ENCODE measurements at regions not wholly inside any gene's neighbourhood (a gene's known extent, or its start where the extent isn't known, plus 50 kb on each side); places are given as distances from the start of the nearest gene placed in this dataset.
A peak's percentile ranks its signal among the peaks of the same experiment; 100 is the strongest.
"Not testable (repeated sequence)": the region's sequence is repeated elsewhere in the genome, so short reads cannot be mapped to it uniquely, and the experiment has no call there.

GRCh38 chr6:112831022-112831421, 483.9 kb downstream of the RFPL4B start:
- Histone ChIP-seq H3K4me3 (no peak overlapping the region), H3K27ac (no peak overlapping the region)

DNA sequence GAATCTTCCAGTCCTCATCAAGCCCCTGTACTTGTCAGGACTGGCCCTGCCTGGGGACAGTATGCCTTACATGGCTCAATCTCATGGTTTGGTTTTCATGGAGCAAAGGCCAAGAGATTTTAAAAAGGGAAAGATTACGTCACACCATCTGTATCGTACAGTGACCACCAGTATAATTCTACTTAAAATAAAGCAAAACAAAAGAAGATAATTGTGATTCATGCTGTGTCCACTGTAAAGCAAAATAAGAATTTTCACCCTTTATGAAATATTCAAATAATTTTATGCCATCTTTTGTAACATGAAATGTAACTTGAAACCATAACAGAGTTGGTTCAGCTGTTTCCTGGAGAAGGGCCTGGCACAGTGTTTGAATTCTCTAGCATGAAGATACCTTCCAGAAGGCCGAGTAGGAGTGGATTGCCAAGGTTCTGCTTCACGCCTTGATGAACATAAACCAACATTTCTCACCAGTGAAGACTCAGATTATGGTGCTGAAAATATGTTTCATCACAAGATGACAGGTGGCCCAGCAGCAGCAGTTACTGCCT, 486.5 kb downstream of the RFPL4B start:
- no peak overlapping the region for H3K4me3 ChIP-seq
- H3K27ac ChIP-seq = no peak overlapping the region

DNA sequence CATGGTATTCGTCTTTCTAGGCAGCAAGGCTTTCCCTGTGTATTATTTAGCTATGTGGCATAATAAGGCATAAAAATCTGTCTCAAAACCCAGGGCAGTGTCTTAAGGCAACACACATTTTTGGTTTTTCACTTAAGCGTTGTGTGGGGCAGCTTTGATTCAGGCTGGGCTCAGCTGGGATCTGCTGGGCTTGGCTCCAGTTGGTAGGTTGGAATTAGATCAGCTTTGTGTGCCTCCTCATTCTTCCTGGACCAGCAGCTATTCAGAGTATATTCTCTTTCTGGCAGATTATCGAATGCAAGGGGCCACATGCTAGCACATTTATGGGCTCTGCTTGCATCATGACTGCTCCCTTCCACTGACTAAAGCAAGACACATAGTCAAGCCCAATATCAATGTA, 487.9 kb downstream of the RFPL4B start:
- no peak overlapping the region for H3K27ac ChIP-seq
- no peak overlapping the region for H3K4me3 ChIP-seq

- no peak overlapping the region for H3K4me3 ChIP-seq
- no peak overlapping the region for H3K27ac ChIP-seq
These were observed 492.4 kb downstream of the RFPL4B start for GRCh38 chr6:112839525-112839961.

DNA sequence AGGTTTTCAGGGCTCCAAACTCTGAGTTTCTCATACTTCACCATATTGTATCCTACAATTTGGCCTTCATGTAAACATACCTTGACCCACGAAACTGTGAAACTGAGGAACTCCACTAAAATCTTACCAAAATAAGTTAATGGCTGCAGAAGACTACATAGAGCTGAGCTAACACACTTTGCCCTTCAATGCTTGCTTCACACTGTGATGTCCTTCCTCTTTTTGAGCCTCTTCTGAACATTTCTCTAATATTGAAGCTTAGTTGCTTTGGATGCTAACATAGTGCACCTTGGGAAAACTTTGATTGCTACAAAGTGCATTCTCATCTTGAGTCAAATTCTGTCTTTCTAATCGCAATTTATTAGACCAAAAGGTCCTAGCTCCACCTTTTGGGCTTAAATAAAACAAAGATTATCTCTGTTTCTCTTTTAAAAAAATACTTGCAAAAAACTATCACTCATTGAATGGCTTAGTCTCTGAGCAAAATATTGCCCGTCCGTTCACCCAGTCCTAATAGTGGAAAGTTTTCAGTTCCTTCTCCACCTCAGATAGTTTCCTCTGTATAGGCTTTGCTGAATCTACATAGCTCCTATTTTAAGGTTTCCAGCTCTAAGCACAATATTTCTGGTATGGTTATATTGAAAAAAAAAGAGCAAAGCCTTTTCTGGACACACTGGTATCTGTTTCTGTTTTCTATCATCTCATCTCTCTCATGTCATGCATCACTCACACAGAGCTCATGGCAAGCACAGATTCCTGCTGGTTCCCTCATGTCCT, 494.6 kb downstream of the RFPL4B start:
- Histone ChIP-seq H3K27ac (no peak overlapping the region), H3K4me3 (no peak overlapping the region)

DNA sequence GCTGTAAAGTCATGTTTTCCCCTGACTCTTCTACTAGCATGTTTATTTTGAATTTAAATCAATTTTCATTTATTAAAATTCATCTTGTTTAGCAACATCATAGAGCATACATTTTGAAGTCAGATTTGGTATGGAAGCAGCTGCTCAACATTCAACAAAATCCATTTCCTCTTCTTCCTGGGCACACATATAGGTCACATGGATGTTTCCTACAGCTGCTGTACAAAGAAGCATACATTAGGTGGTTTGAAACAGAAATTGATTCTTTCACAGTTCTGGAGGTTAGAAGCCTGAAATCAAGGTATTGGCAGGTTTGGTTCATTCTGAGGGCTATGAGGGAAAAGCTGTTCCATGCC, 495.2 kb downstream of the RFPL4B start:
- Histone ChIP-seq H3K27ac (no peak overlapping the region), H3K4me3 (no peak overlapping the region)

GRCh38 chr6:112846681-112847080, 499.6 kb downstream of the RFPL4B start:
- no peak overlapping the region for H3K4me3 ChIP-seq
- no peak overlapping the region for H3K27ac ChIP-seq

GRCh38 chr6:112851146-112851545, 504.0 kb downstream of the RFPL4B start:
- Histone ChIP-seq H3K27ac (no peak overlapping the region), H3K4me3 (no peak overlapping the region)

DNA sequence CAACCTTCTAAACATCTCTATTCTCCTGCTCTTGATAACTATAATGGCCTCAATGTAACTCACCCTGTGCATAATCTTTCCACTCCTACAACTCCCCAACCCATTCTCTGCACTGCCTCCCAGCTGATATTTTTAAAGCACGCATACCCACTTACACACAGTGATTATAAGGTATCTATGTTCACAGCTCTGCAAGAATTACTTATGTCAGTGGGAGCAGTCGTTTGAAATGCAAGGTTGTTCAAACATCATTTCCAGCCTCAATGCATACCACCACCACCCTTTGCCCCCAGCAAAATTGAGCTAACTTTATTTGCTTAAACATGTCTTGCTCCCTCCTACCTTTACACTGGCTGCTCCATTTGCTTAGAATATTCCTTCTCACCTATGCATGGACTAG, 506.0 kb downstream of the RFPL4B start:
- Histone ChIP-seq H3K4me3 (no peak overlapping the region), H3K27ac (no peak overlapping the region)

GRCh38 chr6:112863753-112864152, 516.6 kb downstream of the RFPL4B start:
- H3K27ac ChIP-seq = no peak overlapping the region

GRCh38 chr6:112865131-112865530, 518.0 kb downstream of the RFPL4B start:
- Histone ChIP-seq H3K27ac (no peak overlapping the region), H3K4me3 (no peak overlapping the region)

More at GRCh38 chr6:112863753-112864152, 516.6 kb downstream of the RFPL4B start:
- no peak overlapping the region for H3K4me3 ChIP-seq

- H3K27ac ChIP-seq = no peak overlapping the region
- H3K4me3 ChIP-seq = no peak overlapping the region
These were observed 527.8 kb downstream of the RFPL4B start for GRCh38 chr6:112874881-112875280.

- H3K27ac ChIP-seq = peak overlapping the region in 1 of 21 experiments; percentile 43
- no peak overlapping the region for H3K4me3 ChIP-seq
These were observed 530.3 kb downstream of the RFPL4B start for GRCh38 chr6:112877134-112878100.

DNA sequence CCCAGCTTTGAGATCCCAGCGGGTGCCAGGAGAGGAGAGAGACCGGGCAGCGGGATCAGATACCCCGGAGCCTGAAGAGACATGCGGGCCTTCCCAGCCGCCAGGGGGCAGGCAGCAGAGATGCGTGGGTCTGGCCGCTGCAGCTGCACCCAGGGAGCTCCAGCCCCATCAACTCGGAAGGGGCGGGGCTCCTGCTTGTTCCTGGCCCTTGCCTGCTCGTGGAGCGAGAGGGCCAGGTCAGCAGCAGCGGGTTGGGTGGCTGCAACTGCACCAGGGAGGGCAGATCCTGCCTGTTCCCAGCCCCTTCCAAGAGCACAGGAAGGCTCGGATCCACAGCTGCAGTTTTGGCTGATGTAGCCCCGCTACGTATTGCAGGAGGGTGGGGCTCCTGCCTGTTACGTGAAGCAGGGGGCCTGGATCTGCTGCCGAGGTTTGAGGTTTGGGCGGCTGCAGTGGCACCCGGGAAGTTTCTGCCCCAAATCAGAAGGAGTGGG, 532.8 kb downstream of the RFPL4B start:
- Histone ChIP-seq H3K27ac (no peak overlapping the region), H3K4me3 (peak overlapping the region in 2 of 7 experiments; percentile 26 to 36)

DNA sequence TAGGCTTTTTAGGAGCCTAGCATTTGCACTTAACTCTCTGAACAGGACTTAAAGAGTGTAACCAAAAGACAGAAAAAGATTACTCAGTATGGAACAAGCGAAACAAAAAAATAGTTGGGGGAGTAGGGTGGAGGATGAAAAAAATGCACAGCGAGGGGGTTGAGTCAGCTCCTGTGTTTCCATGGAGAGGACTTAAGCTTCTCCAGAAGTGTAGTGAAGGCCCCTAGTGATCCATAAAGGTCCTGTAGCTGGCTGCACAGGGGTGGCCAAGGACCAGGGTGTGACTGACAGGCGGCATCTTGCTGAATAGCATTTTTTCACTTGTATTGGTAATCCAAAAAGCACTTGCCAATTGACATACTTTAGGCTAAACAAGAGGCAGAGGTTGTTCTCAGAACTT, 533.9 kb downstream of the RFPL4B start:
- H3K27ac ChIP-seq = no peak overlapping the region

GRCh38 chr6:112881828-112882780, 535.0 kb downstream of the RFPL4B start:
- Histone ChIP-seq H3K27ac (no peak overlapping the region), H3K4me3 (no peak overlapping the region)

More for the DNA sequence above, 533.9 kb downstream of the RFPL4B start:
- no peak overlapping the region for H3K4me3 ChIP-seq

DNA sequence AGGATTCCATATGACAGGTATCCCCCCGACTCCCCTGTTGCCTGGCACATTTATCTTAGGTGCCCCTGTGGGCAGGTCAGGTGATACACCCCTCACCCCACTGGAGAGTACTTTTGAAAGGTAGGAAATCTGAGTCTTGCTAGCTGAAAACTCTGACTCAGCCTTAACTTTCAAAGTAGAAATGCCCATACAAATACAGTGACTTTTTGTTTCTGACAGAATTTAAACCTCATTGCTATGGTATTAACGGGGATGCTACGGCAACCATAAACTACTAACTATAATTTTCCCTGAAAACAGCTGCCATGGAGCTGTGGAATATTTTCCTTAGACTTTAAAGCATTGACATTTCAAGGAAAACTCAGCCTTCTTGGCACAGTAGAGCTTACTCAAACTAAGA, 536.0 kb downstream of the RFPL4B start:
- Histone ChIP-seq H3K27ac (no peak overlapping the region), H3K4me3 (no peak overlapping the region)

- no peak overlapping the region for H3K4me3 ChIP-seq
These were observed 539.3 kb downstream of the RFPL4B start for GRCh38 chr6:112886415-112886814.

DNA sequence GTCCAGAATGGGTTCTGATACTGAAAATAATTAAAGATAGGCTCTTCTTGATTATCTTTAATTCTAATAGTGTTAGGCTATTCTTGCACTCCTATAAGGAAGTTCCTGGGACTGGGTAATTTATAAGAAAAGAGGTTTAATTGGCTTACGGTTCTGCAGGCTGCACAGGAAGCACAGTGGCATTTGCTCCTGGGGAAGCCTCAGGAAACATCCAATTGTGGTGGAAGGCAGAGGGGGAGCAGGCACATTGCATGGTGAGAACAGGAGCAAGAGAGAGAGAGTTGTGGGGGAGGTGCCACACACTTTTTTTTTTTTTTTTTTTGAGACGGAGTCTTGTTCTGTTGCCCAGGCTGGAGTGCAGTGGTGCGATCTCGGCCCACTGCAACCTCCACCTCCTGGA, 540.3 kb downstream of the RFPL4B start:
- H3K27ac ChIP-seq, H3K4me3 ChIP-seq: not testable (repeated sequence)

More at GRCh38 chr6:112886415-112886814, 539.3 kb downstream of the RFPL4B start:
- H3K27ac ChIP-seq = no peak overlapping the region
